CD4-positive, alpha-beta T cell treated with Interleukin-15 for 1 hour (primary cell): ENCODE measurements at regions not wholly inside any gene's neighbourhood (a gene's known extent, or its start where the extent isn't known, plus 50 kb on each side); places are given as distances from the start of the nearest gene placed in this dataset.
"Not testable (repeated sequence)": the region's sequence is repeated elsewhere in the genome, so short reads cannot be mapped to it uniquely, and the experiment has no call there.

ENCODE experiments used
- DNase-seq: peaks from one replicate; pipeline ENCODE4 v3.0.0-alpha.2; 2020

- no peak for DNase-seq
These were observed 270.8 kb downstream of the SPRY2 start for GRCh38 chr13:80070024-80070703.

GRCh38 chr13:80069374-80069773 lies 271.6 kb downstream of the SPRY2 start:
- no peak for DNase-seq

GRCh38 chr13:80065996-80066395 lies 274.9 kb downstream of the SPRY2 start:
- DNase-seq: no peak

GRCh38 chr13:80062416-80062815 lies 278.5 kb downstream of the SPRY2 start:
- DNase-seq: not testable (repeated sequence)

- DNase-seq: no peak
These were observed 281.1 kb downstream of the SPRY2 start for GRCh38 chr13:80059789-80060188.

GRCh38 chr13:80058626-80059025 lies 282.3 kb downstream of the SPRY2 start:
- DNase-seq: no peak

- no peak for DNase-seq
These were observed 285.1 kb downstream of the SPRY2 start for GRCh38 chr13:80055847-80056246.

- no peak for DNase-seq
These were observed 286.1 kb downstream of the SPRY2 start for GRCh38 chr13:80054806-80055205.

GRCh38 chr13:80052286-80052685 lies 288.6 kb downstream of the SPRY2 start:
- no peak for DNase-seq

- no peak for DNase-seq
These were observed 290.7 kb downstream of the SPRY2 start for GRCh38 chr13:80050252-80050651.

- peak; percentile 68 for DNase-seq
These were observed 292.1 kb downstream of the SPRY2 start for GRCh38 chr13:80048802-80049201.

- DNase-seq: no peak
These were observed 292.9 kb downstream of the SPRY2 start for GRCh38 chr13:80048030-80048429.

- DNase-seq: no peak
These were observed 293.5 kb downstream of the SPRY2 start for GRCh38 chr13:80047406-80047805.

- DNase-seq: no peak
These were observed 300.0 kb downstream of the SPRY2 start for GRCh38 chr13:80040981-80041317.

GRCh38 chr13:80040196-80040980 lies 300.5 kb downstream of the SPRY2 start:
- DNase-seq: no peak

GRCh38 chr13:80039000-80039399 lies 301.9 kb downstream of the SPRY2 start:
- DNase-seq: no peak

GRCh38 chr13:80038371-80038770 lies 302.6 kb downstream of the SPRY2 start:
- no peak for DNase-seq

- no peak for DNase-seq
These were observed 303.4 kb downstream of the SPRY2 start for GRCh38 chr13:80037505-80037888.

GRCh38 chr13:80036845-80037504 lies 304.0 kb downstream of the SPRY2 start:
- peak; percentile 36 for DNase-seq

GRCh38 chr13:80035096-80035495 lies 305.8 kb downstream of the SPRY2 start:
- DNase-seq: no peak

- no peak for DNase-seq
These were observed 307.0 kb downstream of the SPRY2 start for GRCh38 chr13:80033951-80034350.

GRCh38 chr13:80033286-80033685 lies 307.6 kb downstream of the SPRY2 start:
- no peak for DNase-seq

- no peak for DNase-seq
These were observed 310.4 kb downstream of the SPRY2 start for GRCh38 chr13:80030491-80030890.

- DNase-seq: no peak
These were observed 311.8 kb downstream of the SPRY2 start for GRCh38 chr13:80029170-80029569.
